HG03342 (cell line): ENCODE measurements at regions not wholly inside any gene's neighbourhood (a gene's known extent, or its start where the extent isn't known, plus 50 kb on each side); places are given as distances from the start of the nearest gene placed in this dataset.

Experiments
- ATAC-seq: cut with Tn5 transposase; IDR thresholded peaks from one replicate; pipeline ENCODE4 v1.9.1; 2021; ENCODE audit warnings: mild to moderate bottlenecking, moderate library complexity; ENCODE audit not compliant: unreplicated experiment

DNA sequence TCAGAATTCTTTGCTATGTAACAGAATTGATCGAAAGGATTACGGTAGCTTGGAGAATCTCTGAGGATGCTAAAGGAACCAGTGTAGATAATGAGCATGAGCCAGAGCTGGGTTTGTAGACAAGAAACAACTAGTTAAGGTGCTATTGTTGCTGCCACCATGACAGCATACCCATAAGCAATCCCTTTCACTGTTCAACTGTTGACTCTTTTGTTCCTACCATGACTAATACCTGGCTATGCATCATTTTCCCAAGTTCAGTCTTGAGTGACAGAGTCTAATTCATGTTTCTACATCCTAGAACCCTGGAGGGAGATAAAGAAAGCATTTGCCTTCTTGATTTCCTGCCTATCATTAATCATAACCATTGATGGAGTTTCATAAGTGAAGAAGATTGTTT is 600.3 kb downstream of the OTOL1 start:
- ATAC-seq = no peak

DNA sequence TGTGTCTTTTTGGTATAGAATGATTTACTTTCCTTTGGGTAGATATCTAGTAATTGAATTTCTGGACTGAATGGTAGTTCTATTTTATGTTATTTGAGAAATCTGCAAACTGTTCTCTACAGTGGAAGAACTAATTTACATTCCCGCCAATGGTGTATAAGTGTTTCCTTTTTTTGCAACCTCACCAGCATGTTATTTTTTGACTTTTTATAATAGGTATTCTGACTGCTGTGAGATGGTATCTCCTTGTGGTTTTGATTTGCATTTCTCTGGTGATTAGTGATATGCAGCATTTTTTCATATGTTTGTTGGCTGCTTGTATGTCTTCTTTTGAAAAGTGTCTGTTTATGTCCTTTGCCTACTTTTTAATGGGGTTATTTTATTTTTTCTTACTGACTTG is 607.2 kb downstream of the OTOL1 start:
- no peak for ATAC-seq

DNA sequence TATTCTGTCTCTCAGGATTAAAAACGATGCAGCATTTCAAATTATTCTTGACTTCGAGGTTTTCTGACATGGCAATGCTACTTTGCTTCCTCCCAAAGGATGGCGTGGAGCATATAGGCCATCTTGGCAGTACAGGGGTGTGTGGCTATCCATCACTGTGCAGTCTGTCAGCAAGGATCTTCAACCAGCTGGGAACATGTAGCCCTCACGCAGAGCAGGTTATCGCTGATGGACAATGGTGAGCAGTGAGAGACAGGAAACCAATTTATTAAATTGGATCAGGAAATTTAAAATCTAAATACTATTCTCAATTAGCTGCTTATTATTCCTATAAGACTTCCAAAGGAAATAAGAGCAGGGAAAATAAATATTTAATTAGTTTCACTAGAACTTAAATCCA is 615.3 kb downstream of the OTOL1 start:
- no peak for ATAC-seq

DNA sequence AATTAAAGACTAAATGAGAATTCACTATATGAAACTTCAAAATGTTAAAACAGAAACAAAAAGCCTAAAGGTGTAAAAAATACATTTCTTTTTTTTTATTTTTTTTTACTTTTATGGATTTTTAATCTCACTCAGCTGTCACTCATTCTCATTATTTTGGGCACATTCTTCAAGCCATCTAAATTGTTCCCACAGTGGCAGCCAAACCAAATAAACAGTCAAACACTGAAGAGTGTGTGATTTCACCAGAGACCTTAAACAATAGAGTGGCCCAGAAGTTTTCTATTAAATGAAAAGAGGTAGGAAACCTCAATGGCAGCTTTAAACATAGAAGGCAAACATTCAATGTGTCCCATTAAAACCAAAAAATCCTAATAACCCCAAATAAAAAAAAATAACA is 616.1 kb downstream of the OTOL1 start:
- ATAC-seq = no peak

DNA sequence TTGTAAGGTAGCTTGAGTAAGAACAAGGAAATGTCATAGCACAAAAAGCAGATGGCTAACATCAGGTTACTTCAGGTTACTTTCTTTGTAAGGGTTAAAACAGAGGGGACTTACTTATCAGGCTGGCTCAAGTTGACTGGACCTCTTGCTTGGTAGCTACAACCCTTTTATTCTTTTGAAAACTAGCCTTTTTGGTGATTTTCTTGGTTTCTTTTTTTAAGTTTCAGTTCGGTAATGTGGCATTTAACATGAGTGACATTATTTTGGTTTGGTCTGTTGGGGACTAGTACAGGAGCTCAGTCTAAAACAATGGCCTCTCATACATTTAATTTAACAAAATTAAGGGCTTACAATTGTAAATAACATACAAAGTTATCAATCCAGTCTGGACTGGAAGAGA is 621.4 kb downstream of the OTOL1 start:
- no peak for ATAC-seq

DNA sequence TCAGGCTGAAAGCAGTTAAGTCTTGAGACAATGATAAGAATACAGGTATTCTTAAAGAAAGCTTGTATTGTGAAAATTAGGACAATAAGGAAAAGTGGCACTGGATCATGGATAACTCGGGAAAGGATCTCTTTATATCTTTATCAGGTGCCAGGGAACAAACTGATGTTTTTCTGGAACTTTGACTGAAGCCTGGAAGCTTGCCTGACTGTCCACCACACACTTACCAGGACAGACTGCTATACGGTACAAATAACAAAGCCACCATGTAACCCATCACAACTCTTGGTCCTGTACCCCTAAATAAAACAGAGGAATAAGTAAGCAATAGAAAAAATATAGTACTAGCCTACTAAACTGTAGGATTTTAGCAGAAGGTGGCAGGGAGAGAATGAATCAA is 623.0 kb downstream of the OTOL1 start:
- no peak for ATAC-seq

DNA sequence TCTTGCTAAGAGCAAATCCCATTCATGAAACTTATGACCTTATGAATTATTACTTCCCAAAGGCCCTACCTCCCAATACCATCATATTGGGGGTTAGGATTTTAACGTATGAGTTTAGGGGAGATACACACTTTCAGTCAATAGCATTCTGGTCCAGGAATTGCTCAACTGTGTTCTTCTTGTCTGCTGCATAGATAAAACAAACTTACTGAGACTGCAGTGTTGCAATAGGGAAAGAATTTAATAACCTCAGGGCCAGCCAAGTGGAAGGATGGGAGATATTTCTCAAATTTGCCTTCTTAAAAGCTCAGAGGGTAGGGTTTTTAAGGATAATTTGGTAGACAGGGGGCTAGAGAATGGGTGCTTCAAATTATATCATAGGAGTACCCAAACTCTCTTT is 625.8 kb downstream of the OTOL1 start:
- no peak for ATAC-seq

DNA sequence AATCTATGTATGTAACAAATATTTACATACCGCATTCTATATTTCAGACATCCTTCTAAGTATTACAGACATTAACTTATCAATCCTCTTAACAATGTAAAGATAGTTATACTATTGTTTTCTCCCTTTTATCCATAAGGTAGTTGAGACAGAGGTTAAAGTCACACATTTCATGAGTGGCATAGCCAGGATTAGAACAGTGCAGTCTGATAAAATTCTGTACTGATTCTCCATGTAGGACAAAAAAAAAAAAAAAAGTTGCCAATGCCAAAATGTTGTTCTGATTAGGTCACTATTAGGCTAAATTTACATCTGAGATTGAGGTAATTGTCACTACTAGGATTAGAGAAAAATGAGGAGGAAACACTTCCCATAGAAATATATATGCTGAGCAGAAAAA is 629.2 kb downstream of the OTOL1 start:
- ATAC-seq = no peak

DNA sequence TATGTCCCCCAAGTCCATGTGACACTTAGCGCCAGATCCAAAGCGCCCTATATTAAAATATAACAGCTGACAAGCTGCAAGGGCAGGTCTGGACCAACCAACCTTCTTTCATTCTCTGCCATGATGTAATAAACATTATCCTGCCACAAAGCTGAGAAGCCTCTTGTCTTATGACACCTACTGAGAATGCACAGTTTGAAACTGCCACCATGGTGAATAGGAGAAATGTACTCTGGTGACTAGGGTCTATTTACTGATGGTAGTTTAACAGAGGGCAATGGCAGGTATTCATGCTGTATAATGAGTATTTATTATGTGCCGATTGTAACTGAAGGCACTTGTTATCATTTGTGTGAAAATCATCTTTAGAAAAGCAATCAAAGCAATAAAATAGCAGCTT is 634.0 kb downstream of the OTOL1 start:
- no peak for ATAC-seq

DNA sequence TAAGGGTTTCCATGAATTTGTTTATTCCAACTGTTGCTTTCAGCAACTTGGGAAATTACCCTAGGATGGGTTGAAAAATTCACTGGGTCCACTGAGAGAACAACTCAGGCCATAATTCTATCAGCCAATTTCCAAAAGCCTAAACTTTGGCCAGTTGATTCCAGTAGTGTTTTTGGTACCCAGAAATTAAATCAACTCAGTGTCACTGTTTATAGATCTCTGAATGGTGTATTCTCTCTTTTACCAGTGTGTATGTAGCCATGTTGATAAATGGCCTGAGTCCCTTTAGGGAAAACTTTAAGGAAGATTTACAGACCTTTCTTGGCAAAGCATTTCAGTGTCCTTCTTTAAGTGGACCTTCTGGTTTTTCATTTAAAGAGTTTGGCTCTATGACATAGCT is 636.4 kb downstream of the OTOL1 start:
- no peak for ATAC-seq

DNA sequence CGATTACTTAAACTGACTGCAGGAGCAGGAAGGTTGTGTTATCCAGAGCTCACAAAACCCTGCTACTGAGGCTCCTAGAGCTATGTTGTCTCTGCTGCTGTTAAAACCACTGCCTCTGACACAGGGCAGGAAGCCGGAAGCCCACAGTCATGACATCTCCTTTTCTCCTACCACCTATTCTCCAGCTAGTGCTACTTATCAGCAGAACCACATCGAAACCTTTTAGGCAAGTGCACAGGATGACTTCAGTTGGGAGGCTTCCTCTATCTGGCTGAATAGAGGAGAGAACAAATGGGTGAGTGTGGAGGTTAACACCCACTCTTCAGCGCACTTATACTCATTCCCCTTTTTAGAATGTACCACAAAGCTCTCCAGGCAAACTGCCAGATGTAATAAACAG is 638.0 kb downstream of the OTOL1 start:
- no peak for ATAC-seq

DNA sequence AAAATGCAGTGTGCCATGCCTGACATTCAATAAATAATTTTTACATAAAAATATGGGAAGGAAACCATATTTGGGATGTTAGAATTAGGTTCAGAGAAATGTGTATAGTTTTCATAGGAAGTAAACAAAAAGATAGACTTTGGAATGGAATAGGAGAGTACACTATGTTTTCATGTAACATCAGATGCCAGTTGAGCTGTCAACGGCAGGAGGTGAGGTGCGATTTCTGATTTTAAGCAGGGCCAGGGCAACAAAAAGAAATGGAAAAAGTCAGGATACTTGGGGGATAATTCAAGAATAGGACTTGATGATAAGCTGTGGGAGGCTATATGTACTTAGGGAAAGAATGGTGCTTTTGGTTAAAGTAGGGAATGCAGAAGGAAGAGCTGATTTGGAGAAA is 639.5 kb downstream of the OTOL1 start:
- no peak for ATAC-seq

DNA sequence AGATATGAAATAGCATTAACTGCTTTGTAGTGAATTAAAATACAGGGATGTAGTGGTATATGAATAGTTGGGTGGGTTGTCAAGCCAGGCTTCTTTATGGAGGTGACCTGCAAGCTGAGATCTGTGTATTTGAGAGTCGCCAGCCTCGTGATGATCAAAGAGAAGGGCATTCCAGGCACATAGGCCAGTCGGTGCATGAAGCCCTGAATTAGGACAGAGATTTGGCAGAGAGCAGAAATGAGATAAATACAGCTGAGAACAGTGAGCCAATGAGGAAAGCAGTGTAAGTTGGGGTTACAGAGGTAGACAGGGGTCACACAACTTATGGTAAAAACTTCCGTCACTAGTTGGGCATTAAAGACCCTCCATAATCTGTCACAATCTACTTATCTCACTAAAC is 641.9 kb downstream of the OTOL1 start:
- ATAC-seq = no peak

DNA sequence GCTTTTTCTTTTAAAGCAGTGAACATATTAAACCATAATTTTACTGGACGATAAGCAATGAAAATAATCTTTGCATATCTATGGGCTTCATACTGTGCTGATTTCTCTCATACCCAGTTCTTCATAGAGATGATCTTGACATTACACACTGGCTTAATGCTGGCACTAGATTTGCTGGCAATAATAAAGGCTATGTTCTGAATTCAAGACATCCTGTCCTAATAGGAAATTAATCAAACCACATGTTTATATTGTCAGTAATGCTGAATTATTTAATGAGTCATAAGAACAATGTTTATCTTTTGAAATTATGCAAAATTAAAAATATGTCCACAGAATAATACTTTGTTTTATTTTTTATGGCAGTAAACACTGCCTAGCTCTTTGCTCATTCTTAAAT is 643.2 kb downstream of the OTOL1 start:
- ATAC-seq = no peak

DNA sequence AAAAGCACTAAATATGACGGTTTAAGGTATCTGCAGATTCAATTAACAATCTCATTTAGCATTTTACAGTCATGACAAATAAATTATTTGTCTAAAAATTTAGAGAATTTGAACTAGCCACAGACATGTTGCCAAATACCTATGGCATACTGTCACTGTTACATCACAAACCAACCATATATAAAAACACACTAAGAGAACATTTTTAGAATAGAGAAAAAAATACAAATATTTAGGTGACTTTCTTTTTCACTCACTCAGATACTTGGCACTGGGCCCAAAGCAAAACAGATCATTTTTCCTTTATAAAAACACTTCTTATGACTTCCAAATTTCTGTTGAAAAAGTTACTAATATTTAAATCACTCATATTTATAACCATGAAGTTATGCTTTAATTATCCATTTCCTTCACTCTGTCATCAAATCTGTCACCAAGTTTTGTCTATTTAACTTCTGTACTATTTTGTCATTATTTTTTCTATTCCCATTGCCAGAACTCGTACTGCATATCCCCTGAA is 644.7 kb downstream of the OTOL1 start:
- ATAC-seq = no peak

DNA sequence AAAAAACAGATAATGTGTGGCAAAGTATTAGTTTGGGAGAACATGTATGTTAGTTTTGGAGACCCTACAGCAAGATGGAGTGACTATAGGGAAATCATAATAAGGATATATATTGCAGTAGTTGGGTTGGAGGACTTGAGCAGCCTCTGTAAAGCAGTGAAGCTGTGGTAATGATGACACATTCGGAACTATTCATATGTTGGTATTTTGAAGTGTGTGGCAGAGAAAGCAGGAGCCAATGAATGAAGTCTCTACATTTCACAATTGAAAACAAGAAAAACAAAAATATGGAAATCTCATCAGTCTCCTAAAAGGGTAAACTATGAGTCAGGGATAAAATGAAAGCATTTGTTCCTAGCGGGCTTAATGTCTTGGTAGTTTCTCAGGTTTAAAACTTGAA is 645.9 kb downstream of the OTOL1 start:
- ATAC-seq = no peak

DNA sequence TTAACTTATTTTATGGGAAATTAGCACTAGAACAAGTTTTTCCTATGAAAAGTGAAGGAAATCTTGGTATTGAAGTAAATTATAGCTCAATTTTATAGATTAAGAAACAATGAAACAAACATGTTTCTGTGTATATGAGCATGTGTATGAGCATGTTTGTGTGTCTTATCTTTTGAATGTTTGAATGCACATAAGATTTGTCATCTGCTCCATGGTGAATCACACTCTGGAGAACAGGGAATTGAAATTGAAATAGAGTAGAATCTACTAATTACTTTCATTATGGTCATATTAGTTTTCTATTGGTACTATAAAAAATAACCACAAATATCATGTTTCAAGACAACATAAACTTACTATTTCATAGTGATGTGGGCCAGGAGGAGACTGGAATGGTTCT is 646.6 kb downstream of the OTOL1 start:
- ATAC-seq = no peak

DNA sequence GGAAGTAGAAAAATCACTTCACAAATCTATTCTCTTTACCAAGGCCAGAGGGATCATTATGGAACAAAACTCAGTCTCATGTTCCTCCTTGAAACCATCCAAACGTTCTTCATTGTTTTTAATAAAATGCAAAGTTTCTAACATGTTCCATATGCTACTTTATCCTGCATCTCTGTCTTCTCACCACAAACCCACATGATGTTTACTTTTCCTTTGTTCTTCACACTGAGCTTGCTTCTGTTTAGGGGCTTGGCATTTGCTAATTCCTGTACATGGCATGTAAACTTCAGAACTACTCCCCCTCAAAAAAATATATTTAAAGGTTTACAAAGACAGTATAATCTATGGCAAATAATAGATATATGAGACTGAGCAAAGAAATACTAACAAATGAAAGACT is 651.4 kb downstream of the OTOL1 start:
- no peak for ATAC-seq

DNA sequence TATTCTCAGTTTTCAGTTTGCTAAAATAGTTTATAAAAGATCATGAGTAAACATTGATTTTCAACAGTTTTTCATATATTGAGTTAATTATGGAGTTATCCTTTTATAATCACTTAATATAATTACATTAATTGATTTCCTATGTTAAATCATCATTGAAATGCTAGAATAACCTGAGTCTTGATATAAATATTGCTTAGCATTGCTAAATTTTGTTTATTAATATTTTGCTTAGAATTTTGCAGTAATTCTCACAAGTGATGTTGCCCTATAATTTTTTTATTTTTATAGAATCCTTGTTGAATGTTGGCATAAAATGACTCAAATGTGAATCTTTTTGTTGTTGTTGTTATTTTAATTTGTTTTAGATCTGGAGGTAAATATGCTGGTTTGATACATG is 654.2 kb downstream of the OTOL1 start:
- no peak for ATAC-seq

DNA sequence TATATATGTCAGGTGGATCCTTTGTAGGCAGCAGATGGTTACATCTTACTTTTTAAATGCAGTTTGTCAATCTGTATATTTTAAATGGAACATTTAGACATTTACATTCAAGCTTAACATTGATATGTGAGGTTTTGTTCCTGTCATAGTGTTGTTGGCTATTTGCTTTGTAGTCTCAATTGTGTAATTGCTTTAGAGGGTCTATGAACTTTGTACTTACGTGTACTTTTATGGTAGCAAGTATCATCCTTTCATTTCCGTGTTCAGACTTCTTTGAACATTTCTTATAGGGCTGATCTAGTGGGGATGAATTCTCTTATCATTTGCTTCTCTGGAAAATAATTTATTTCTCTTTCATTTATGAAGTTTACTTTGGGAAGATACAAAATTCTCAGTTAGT is 656.0 kb downstream of the OTOL1 start:
- no peak for ATAC-seq

DNA sequence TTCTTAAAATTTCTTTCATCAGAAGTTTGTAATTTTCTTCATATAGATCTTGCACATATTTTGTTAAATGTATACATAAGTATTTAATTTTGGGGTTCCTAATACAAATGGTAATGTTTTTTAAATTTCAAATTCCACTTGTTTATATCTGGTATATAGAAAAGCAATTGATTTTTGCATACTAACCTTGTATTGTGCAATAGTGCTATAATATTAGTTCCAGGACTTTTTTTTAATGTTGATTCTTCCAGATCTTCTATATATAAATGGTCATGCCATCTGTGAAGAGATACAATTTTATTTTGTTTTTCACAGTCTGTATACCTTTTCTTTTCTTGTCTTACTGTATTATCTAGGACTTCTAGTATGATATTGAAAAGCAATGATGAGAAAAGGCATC is 665.0 kb downstream of the OTOL1 start:
- ATAC-seq = no peak

DNA sequence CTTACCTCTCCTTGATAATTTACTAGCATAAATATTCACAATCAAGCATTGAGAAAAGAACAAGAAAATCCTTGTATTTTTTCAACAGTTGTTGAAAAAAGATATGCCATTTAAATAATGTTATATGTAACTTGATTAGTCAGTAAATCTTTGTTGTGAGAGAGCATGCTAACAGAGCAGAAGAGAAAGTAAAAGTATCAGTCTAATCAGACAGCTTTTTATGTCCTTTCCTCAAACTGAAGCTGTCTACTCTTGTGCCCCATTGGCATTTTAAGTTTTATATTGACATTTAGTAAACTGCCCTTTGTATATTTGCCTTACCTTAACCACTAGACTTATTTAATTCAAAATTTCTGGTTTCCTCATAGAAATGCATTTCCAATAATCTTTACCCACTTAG is 668.7 kb downstream of the OTOL1 start:
- ATAC-seq = peak; percentile 54

DNA sequence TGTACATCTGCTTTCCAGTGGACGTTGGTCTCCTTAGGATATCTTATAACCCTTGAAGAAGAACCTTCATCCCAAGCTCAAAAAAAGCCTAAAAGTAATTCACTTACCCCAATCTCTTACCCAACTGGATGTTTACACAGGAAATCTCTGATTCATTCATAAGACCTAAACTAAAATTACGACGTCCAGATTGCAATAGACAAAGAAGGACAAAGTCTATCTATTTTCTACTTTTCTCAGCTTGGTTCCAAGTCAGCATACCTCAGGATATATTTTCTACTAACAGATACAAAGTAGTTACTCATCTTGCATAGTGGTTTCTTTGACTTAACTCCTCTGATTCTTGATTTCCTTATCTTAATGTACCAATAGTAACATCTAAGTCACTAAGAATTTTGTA is 669.9 kb downstream of the OTOL1 start:
- ATAC-seq = no peak

DNA sequence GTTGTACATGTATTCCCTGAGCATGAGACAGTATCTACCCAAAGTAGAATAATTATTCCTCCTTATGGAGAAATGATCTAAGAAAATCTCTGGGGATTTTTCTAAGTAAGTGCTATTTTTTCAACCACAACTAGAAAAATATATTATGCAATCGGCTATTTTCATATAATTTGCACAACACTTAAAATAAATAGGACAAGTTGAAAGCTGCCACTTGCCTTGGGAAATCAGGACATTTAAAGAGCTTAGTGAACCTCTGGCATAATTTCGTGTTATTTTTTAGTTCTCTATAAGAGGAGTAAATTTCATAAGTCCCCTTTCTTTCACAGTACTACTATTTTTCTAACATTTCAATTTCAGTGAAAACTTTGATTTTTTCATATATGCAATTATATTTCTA is 672.1 kb downstream of the OTOL1 start:
- no peak for ATAC-seq
